HEK293T (cell line): ENCODE measurements at regions not wholly inside any gene's neighbourhood (a gene's known extent, or its start where the extent isn't known, plus 50 kb on each side); places are given as distances from the start of the nearest gene placed in this dataset.

Experiments used
- CTBP1 ChIP-seq: fragments of 450-650 bp; IDR thresholded peaks from 2 replicates; pipeline ENCODE4 v1.6.1; 2016; ENCODE audit warnings: borderline replicate concordance
- FOXK2 ChIP-seq: fragments of 450-650 bp; IDR thresholded peaks from 2 replicates; pipeline ENCODE4 v1.6.1; 2016; ENCODE audit warnings: mild to moderate bottlenecking
- FOXM1 ChIP-seq: fragments of 450-650 bp; IDR thresholded peaks from 2 replicates; pipeline ENCODE4 v1.6.1; 2017; ENCODE audit warnings: mild to moderate bottlenecking, borderline replicate concordance
- HDGF ChIP-seq: fragments of 450-650 bp; IDR thresholded peaks from 2 replicates; pipeline ENCODE4 v1.6.1; 2017; ENCODE audit warnings: antibody characterized with exemption, borderline replicate concordance
- SP1 ChIP-seq: fragments of 450-650 bp; IDR thresholded peaks from 2 replicates; pipeline ENCODE4 v1.6.1; 2017
- ZNF384 ChIP-seq: fragments of 450-650 bp; IDR thresholded peaks from 2 replicates; pipeline ENCODE4 v1.6.1; 2016

DNA sequence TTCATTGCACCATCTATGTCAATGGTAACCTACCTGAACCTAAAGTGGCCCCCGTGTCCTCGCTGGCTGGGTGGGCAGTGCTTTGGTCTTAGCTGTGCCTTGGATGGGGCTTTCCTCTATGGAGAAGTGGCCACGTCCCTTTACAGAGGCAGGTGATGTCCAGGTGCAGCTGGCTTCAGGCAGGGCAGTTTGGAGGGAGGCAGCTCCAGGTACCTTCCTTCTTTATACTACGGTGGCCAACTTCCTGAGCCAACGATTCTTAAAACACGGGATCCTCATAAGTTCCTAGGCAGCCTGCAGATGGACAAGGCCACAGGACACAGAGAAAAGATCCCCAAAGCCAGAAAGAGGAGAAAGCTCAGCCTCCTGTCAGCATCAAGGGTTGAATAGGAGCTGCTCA lies 517.3 kb upstream of the HS6ST1 start:
- no peak for TF ChIP-seq CTBP1
- TF ChIP-seq ZNF384 = no peak
- TF ChIP-seq SP1 = no peak
- no peak for TF ChIP-seq FOXM1
- TF ChIP-seq HDGF = no peak
- TF ChIP-seq FOXK2 = no peak
